Ammon's horn (tissue), 1 donor: ENCODE measurements at regions not wholly inside any gene's neighbourhood (a gene's known extent, or its start where the extent isn't known, plus 50 kb on each side); places are given as distances from the start of the nearest gene placed in this dataset.

Experiments
- DNase-seq: peaks from one replicate; pipeline ENCODE4 v3.0.0-alpha.2; 2016; ENCODE audit warnings: low spot score

DNA sequence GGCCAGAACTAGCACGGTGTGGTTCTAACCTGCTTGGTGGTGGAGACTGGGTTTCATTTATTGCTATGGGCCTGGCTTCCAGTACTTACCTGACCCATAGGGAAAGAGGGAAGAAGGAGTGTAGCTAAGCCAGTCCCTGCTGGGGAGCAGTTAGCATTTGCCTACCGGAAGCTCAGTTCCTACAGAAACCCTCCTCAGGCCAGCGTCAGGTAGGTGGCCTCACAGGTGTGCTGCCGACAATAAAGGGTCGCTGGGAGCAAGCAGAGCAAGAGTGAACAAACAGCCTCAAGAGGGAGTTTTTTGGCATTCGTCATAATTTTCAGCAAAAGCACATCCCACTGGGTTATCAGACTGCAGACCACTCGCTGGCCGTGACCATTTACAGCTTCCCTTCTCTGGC, 740.6 kb upstream of the TENM3 start:
- no peak for DNase-seq

DNA sequence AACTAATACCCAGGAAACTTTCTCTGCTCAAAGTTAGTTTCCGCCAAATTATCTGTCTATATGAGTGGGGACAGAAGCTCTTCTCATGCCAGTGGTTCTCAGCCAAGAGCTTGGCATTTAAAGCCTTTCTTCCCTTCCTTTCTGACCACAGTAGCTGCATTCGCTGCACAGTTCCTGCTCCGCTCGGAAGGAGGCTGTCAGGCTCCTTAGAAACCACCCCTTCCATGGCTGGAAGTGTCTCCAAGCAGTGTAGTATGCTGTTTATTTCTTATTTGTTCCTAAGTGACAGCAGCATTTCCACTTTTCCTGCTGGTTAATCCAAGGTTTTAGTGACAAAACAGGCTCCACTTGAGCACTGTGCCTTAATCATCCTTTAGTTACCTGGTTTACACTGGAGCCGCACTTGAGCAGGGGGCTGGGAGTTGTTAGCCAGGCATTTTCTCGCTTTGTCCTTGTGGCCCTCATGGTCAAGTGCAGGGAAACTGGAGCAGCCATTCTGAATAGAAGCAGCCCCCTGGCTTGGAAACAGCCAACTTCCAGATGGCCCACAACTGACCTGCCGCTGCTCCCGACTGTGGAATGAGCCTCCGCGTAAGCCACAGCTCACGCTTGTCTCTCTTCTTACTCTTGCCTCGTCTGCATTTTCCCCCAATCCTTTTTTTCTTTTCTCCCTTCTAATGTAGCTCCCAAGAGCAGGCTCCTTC, 739.4 kb upstream of the TENM3 start:
- DNase-seq: no peak

DNA sequence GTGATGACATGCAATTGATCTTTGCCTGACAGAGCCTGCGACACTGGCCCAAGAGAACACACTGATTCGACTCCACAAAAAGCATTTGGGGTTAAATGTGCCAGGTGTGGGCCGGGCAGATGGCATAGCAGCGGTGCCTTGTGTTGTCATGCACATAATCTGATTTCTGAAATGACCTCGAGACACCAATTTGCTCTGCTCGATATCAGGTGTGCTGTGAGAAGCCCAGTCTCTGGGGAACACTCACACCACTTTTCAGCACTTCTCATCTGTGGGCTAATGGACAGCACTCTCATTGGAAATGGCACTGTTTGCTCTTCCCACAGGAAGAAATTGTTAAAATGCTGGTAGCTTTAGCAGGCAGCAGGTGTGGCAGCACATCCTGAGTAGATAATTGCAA, 738.3 kb upstream of the TENM3 start:
- no peak for DNase-seq

- no peak for DNase-seq
Measured at GRCh38 chr4:181507180-181507835, 735.9 kb upstream of the TENM3 start.

- DNase-seq: no peak
Measured at GRCh38 chr4:181507938-181508337, 735.3 kb upstream of the TENM3 start.

GRCh38 chr4:181508601-181509000, 734.6 kb upstream of the TENM3 start:
- DNase-seq: no peak

GRCh38 chr4:181509073-181509472, 734.1 kb upstream of the TENM3 start:
- no peak for DNase-seq

DNA sequence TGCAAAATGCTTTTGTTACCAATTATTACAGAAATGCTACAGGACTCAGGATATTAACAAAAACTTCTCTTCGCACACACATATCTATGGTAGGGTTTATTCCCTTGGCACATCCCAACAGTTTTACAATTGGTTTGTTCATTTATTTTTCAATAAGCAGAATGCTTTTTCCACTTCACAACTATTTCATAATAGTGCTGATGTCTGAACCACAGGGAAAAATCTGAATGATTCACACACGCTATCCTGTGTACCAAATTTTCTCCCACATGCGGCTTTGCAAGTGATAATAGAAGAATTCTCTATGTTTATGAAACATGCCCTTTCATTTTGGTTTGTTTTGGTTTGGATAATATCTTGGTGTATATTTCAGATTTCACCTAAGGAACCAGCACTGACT, 725.7 kb upstream of the TENM3 start:
- DNase-seq: no peak

- DNase-seq: no peak
Measured at GRCh38 chr4:181520790-181521189, 722.4 kb upstream of the TENM3 start.

GRCh38 chr4:181523973-181524372, 719.2 kb upstream of the TENM3 start:
- DNase-seq: no peak

- DNase-seq: no peak
Measured at GRCh38 chr4:181524499-181524898, 718.7 kb upstream of the TENM3 start.

GRCh38 chr4:181525634-181526033, 717.6 kb upstream of the TENM3 start:
- no peak for DNase-seq

DNA sequence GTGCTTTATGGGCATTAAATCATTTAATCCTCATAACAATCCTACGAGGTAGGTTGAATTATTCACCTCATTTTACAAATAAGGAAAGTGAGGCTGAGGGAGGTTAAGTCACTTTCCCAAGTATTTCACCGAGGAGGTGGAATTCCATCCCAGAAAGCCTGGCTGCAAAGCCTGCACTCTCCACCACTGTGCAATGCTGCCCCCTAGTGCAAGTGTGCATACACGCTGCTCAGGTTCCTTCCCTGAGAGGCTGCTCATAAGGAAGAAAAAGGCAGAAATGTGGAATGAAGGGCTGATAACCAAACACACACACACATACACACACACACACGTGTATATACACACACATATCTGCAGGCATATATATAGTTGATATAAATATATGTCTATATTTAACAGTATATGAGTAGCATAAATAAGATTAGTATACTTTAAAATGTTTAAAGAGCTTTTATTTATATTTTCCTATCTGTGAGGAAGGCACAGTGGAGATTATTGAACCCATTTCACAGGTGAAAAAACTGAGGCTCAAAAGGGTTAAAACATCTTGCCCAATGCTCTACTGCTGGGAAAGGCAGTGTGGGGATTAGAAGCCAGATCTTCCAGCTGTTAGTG, 714.5 kb upstream of the TENM3 start:
- peak; percentile 84 for DNase-seq

GRCh38 chr4:181529537-181529936, 713.7 kb upstream of the TENM3 start:
- no peak for DNase-seq

- DNase-seq: no peak
Measured at GRCh38 chr4:181536196-181536746, 706.9 kb upstream of the TENM3 start.

GRCh38 chr4:181536811-181537434, 706.3 kb upstream of the TENM3 start:
- no peak for DNase-seq

GRCh38 chr4:181538431-181538830, 704.8 kb upstream of the TENM3 start:
- no peak for DNase-seq

DNA sequence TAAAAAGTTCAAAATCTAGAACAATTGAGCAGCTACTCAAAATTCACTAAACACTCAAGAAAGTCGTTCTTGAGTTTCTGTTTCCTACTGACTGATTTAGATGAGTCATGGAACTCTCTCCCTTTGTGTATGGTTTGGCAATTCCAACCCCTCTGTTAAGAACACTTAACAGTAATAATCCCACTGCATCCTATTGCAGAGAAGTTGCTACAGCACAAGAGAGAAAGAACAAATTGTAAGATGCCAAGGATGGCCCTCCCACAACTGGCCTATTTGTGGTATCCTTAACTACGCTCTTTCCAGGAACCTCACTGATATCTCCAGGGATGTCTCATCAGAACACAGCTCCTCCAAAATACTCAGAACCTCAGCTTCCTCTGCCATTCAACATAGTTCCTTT, 701.8 kb upstream of the TENM3 start:
- no peak for DNase-seq

- no peak for DNase-seq
Measured at GRCh38 chr4:181548873-181549575, 694.2 kb upstream of the TENM3 start.

- DNase-seq: no peak
Measured at GRCh38 chr4:181549576-181550188, 693.5 kb upstream of the TENM3 start.

DNA sequence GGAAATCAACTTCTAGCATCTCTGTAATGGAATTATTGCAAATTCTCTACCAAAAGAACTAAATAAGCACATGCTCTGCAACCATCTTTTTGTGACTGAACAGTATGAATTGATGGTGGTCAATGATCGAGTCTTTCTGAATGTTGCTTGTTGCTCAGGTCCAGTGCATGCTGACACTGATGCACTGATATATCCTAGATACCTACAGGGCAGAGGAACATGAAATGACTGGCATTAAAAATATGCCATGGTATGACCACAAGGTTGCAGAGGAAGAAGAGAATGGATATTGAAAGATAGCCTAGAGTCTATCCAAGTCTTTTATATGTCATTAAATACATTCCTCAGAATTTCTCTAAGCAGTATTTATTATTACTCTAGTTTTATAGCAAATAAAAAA, 692.8 kb upstream of the TENM3 start:
- no peak for DNase-seq

DNA sequence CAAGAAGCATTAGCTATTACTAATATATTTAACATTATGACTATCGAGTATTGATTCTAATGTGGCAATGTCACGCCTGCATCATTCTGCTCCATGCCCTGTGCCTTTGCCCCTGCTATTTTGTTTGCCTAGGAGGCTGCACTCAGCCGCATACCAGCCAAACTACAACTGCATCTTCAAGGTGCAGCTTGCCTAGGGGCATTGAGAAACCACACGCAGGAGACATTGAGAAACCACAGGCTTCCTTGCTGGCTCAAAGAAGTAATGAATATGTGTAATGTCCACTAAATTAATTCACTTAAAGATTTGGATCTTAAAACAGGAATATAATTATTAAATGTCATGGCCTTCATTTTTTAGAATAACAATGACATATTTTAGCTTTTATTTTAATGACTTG, 683.6 kb upstream of the TENM3 start:
- DNase-seq: no peak
